B cell (primary cell): ENCODE measurements at regions not wholly inside any gene's neighbourhood (a gene's known extent, or its start where the extent isn't known, plus 50 kb on each side); places are given as distances from the start of the nearest gene placed in this dataset.
"Not testable (repeated sequence)": the region's sequence is repeated elsewhere in the genome, so short reads cannot be mapped to it uniquely, and the experiment has no call there.

ENCODE experiments used
- EZH2 ChIP-seq: IDR thresholded peaks from 2 replicates; pipeline ENCODE4 v1.6.1; 2012; ENCODE audit warnings: borderline replicate concordance, low read depth, mild to moderate bottlenecking, moderate library complexity, low read length; ENCODE audit not compliant: insufficient read depth, poor library complexity, severe bottlenecking
- TF ChIP-seq, protein P1 (sequence below): fragments of 200-600 bp; IDR thresholded peaks from one replicate; pipeline ENCODE4 v1.8.0; 2022; ENCODE audit warnings: antibody characterized with exemption, mild to moderate bottlenecking

DNA sequence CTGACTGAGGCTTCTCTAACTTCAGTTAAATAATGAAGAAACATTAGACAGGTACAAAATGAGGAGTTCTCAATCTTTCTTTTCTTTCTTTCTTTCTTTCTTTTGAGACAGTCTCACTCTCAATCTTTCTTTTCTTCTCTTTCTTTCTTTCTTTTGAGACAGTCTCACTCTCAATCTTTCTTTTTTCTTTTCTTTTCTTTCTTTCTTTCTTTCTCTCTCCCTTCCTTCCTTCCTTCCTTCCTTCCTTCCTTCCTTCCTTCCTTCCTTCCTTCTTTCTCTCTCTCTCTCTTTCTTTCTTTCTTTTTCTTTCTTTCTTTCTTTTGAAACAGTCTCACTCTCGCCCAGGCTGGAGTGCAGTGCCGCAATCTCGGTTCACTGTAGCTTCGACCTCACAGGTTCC is 287.7 kb downstream of the FBXO8 start:
- TF ChIP-seq, protein P1, sequence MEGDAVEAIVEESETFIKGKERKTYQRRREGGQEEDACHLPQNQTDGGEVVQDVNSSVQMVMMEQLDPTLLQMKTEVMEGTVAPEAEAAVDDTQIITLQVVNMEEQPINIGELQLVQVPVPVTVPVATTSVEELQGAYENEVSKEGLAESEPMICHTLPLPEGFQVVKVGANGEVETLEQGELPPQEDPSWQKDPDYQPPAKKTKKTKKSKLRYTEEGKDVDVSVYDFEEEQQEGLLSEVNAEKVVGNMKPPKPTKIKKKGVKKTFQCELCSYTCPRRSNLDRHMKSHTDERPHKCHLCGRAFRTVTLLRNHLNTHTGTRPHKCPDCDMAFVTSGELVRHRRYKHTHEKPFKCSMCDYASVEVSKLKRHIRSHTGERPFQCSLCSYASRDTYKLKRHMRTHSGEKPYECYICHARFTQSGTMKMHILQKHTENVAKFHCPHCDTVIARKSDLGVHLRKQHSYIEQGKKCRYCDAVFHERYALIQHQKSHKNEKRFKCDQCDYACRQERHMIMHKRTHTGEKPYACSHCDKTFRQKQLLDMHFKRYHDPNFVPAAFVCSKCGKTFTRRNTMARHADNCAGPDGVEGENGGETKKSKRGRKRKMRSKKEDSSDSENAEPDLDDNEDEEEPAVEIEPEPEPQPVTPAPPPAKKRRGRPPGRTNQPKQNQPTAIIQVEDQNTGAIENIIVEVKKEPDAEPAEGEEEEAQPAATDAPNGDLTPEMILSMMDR, result not testable (repeated sequence)
- TF ChIP-seq EZH2, result not testable (repeated sequence)
